SK-N-SH (cell line): ENCODE measurements at regions not wholly inside any gene's neighbourhood (a gene's known extent, or its start where the extent isn't known, plus 50 kb on each side); places are given as distances from the start of the nearest gene placed in this dataset.
"Not testable (repeated sequence)": the region's sequence is repeated elsewhere in the genome, so short reads cannot be mapped to it uniquely, and the experiment has no call there.

ENCODE experiments used
- CTCF ChIP-seq: fragments of 200-600 bp; sonication (generic); IDR thresholded peaks from 2 replicates; pipeline ENCODE4 v1.6.1; 2017; ENCODE audit warnings: antibody characterized with exemption, mild to moderate bottlenecking, moderate library complexity
- GABPA ChIP-seq: IDR thresholded peaks from 2 replicates; pipeline ENCODE4 v1.4.0; 2012; ENCODE audit warnings: low read depth, mild to moderate bottlenecking
- MAX ChIP-seq: IDR thresholded peaks from 2 replicates; pipeline ENCODE4 v1.4.0; 2012; ENCODE audit warnings: low read depth
- SMC3 ChIP-seq: IDR thresholded peaks from 2 replicates; pipeline ENCODE4 v1.6.1; 2012; ENCODE audit warnings: low read depth, low read length, improper control_type of control experiment
- USF2 ChIP-seq: fragments of 150-350 bp; IDR thresholded peaks from 2 replicates; pipeline ENCODE4 v1.6.1; 2017; ENCODE audit warnings: antibody characterized with exemption, low read length, low read depth, borderline replicate concordance

- not testable (repeated sequence) for TF ChIP-seq MAX, CTCF, USF2, SMC3, GABPA
Observed at GRCh38 chr2:87611956-87612355, 135.9 kb upstream of the PLGLB2 start.
